ENCODE measurements at regions not wholly inside any gene's neighbourhood (a gene's known extent, or its start where the extent isn't known, plus 50 kb on each side); places are given as distances from the start of the nearest gene placed in this dataset.

DNA sequence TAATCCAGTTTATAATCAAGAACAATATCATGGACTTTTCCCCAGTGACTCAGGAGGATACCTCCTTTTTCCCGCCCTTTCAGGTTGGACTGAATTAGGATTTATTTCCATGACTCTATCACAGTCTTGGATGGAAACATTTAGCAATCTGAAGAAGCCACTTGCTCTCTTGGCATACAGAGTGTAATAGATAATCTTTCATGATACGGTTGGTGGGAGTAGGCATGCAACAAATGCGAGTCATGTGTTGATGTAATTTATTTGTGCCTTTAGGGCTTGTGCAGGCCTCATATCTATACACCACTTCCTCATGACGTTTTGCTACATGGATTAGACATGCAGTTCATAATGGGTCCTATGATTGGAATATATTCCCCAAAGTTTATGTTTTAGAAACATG lies 54.2 kb upstream of the MCTP2 start:
- DNase-seq = peak; percentile 48

DNA sequence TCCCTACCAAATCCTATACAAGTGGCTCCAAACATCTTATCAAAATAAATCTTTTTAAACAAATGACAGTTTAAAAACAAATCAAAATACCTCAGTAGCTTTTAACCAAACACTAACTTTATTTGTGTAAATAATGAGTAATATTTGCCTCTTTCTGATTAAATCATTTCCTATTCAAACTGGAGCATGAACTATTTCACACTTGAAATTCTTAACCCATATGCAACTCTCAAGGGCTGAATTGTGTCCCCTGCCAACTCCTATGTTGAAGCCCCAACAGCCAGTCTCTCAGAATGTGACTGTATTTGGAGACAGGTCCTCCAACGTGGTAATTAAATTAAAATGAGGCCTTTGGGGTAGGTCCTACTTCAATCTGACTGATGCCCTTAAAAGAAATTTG lies 55.9 kb upstream of the MCTP2 start:
- no peak for DNase-seq

DNA sequence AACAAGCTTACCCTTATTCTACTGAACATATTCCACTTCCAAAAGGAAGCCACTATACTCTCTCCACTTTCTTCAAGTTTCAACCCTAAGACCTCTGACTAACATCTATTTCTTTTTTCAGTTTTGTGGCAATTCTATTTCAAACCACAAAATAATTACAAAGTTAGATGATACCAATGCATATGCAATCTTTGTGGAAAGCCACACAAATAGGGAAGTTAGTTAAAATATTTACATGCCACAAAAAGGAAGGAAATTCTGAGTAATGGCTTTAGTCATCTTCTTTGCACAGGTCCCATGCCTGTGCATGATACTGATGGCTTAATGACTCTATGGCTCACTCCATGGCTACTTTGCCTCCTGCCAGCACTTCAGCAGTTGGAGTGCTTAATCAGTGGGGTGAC lies 57.0 kb upstream of the MCTP2 start:
- DNase-seq = peak; percentile 56

DNA sequence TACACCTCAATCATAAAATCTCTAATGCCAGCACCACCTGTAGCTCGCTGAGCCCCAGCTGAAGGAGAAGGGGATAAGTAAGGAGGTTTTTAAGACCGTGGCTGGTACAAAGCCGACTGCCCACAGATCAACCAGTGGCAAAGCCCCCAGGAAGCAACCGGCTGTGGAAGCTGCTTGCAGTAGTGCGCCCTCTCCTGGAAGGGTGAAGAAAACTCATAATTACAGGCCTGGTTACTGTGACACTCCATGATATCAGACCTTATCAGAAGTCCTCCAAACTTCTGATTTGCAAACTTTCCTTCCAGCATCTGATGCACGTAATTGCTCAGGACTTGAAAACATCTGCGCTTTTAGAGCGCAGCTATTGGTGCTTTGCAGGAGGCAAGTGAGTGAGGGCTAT lies 63.1 kb upstream of the MCTP2 start:
- peak; percentile 44 for DNase-seq

- no peak for DNase-seq
Observed at GRCh38 chr15:94164971-94165370, 66.4 kb upstream of the MCTP2 start.

DNA sequence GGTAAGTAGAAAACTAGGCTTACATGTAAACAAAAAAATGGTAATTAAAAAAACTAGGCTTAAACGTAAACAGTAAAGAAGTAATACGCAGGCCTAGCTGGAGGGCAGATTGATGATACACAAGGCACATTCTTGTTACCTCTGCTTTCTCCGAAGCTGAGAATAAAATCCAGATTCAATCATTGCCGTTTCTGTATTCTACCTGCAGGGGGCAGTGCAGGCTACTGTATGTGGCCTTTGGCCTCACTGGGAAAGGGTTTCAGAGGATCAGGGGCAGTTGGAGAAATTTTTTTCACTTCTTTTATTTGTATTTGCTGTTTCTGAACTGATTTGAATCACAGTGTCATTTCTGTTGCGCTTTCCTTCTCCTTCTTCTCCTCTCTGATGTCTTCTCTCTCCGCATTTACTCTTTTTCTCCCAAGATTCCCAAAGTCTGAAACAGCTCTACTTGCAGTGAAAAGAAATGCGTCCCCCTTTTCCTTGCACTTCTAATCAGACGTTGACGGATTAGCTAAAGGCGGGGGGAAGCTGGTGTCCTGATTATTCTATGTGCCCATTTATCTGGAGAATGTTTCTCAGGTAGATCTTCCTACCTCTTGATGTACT lies 67.1 kb upstream of the MCTP2 start:
- peak; percentile 81 for DNase-seq

DNA sequence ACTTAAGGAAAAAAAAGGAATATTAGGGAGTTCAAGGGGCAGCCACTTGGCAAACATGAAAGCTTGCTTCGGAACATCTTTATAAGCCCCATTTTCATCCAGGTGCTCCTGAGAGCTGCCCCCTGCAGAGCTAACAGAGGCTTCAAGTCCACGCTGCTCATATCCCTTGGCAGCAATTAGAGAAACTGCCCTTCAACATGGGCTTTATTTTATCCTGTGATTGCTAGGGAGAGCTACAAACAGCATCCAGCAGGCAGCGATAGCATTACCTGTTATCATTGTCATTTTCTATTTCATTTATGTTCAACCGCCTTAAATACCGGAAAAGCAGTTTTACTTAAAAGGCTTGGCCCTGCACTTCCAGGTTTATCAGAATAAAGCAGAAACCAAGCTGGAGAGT lies 68.4 kb upstream of the MCTP2 start:
- no peak for DNase-seq

DNA sequence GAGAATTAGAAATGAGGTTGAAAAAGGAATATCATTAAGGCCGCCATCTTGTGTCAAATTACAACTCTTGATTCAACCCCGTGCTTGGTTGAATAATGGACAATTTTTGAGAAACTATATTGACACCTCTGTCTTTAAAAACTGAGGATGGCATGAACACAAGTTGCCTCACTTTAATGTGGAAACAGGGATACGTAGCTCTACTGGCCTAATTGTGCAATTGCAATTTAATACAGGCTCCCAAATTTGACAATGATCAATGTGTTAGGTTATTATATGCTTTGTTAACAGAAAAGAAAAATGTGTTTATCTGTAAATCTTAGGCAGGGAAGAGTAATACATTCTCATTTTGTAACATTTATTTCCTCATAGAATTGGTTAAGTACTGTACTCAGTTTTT lies 77.1 kb upstream of the MCTP2 start:
- DNase-seq = no peak

GRCh38 chr15:94145046-94145445 lies 86.3 kb upstream of the MCTP2 start:
- no peak for DNase-seq

DNA sequence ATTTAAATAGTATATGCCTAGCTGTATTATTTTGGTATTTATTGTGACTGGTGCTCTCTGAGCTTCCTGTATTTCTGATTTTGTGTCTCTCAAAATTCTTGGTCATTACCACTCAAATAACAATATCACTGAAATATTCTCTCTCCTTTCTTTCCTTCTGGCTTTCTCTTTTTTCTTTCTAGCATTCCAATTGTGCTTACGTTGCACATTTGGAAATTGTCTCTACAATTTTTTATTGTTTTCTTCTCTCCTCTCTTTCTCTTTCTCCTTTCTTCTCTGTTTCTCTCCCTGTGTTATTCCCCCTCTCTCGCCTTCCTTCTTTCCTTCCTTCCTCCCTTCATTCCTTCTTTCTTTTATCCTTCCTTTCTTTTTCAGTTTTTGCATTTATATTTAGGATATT lies 89.6 kb upstream of the MCTP2 start:
- DNase-seq = no peak

DNA sequence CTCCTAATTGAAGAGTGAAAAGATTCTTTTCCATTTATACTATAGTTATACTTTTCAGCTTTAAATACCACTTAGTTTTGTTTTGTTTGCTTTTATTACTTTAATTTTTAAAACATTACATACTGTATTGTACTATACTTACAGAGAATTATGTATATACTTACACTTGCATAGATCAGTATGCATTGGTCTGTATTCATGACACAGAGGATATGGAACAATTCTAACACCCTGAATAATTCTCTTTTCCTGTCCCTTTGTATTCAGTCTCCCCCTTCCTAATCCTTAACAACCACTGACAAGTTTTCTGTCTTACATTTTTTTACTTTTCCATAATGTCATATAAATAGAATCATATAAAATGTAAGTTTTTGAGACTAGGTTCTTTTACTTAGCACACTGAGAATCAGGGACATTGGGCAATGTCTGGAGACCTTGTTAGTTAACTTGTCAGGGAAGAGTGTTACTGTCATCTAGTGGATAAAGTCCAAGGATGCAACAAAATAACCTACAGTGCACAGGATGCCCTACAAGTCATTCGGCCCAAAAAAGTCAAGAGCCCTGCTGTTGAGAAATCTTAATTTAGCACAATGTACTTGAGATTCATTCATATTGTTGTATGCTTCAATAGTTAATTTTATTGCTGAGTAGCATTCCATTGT lies 95.7 kb upstream of the MCTP2 start:
- no peak for DNase-seq

DNA sequence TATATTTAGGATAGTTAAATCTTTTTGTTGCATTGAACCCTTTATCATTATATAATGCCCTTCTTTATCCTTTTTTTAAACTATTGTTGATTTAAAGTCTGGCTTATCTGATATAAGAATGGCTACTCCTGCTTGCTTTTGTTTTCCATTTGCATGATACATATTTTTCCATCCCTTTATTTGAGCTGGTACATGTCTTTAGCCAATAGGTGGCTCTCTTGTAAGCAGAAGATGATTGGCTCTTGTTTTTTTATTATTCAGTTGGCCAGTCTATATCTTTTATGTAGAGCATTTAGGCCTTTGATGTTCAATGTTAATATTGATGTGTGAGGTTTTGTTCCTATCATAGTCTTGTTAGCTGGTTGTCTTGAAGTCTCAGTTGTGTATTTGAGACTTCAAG lies 99.5 kb upstream of the MCTP2 start:
- DNase-seq = no peak

DNA sequence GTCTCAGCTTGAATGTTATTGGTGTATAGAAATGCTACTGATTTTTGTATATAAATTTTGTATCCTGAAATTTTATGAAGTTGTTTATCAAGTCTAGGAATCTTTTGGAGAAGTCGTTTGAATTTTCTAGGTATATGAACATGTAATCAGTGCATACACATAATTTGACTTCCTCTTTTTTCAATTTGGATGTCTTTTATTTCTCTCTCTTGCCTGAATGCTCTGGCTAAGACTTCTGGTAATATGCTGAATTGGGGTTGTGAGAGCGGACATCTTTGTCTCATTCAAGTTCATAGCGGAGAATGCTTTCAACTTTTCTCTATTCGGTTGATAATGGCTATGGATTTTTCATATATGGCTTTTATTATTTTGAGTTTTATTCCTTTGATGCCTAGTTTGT lies 100.9 kb upstream of the MCTP2 start:
- DNase-seq = no peak

GRCh38 chr15:94127006-94127405 lies 104.4 kb upstream of the MCTP2 start:
- DNase-seq = no peak

- no peak for DNase-seq
Observed at GRCh38 chr15:94125698-94126097, 105.7 kb upstream of the MCTP2 start.

DNA sequence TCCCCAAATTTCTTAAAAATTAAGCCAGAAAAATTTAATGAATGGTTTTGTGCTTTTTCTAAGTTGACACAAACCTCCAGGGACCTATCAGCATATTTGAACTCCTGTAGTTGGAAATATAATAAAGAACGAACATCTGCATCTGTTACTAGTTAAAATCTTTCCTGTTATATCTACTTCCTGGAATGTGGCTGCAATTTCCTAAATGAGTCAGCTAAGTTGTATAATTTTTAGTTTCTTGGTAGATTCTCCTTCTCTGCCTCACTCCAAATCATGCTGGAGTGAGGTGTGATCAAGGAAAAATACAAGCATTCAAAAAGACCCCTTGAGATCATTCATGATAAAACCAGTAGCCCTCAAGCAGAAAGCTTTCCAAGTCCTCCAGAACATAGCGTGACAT lies 106.2 kb upstream of the MCTP2 start:
- no peak for DNase-seq

- DNase-seq = no peak
Observed at GRCh38 chr15:94122516-94122915, 108.8 kb upstream of the MCTP2 start.

- peak; percentile 87 for DNase-seq
Observed at GRCh38 chr15:94119923-94120775, 111.2 kb upstream of the MCTP2 start.

DNA sequence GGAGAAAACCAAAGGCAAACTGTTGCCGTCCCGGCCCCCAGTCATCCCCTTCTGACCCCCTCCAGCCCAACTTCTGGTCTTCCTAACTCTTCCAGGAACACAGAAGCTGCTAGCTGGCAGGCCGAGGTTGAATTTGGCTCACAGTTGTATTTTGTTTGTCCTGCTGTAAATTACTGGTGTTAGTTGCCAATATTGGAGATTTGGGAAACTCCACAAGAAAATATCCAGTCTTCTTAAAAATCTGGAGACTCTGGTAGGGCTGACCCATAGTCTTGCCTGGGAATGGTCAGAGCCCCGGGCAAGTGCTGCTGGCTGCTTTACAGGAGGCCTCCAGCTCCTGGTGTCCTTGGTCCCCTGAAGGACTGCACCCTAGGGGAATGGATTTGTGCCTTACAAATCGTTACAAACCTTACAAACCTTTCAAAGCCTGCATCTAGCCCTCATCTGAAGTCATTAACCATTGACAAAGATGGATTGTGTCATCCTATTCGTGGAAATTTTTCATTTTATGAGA lies 112.0 kb upstream of the MCTP2 start:
- DNase-seq = no peak

DNA sequence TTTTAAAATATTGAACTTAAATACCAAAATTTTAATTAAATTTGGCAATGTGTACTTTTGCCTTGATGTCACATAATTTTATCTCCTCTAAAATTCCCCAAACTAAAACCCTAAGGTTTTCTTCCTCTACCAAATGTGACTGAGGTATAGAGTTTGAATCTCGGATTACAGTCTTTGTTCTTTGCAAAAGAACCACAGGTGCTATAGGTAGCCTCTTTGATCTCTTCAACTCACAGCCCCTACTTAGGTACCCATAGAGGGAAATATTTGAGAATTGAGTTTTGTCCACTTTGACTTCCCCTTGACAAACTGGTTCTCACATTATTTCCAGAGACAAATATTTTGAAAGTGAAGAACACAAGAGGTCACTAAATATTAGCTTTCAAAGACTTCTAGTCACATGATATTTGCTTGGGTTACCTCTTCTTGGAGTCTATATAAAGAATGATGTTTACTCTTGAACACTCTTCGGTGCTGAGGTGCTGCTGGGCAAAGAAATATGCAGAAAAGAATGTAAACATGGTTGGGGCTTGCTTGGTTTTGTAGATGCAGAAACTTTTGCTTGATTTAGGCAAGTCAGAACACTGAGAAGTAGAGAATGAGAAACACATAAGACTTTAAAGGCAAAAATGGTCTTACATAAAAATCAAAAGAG lies 120.8 kb upstream of the MCTP2 start:
- DNase-seq = no peak

- DNase-seq = no peak
Observed at GRCh38 chr15:94107652-94108051, 123.7 kb upstream of the MCTP2 start.

- DNase-seq = no peak
Observed at GRCh38 chr15:94105760-94106159, 125.6 kb upstream of the MCTP2 start.

DNA sequence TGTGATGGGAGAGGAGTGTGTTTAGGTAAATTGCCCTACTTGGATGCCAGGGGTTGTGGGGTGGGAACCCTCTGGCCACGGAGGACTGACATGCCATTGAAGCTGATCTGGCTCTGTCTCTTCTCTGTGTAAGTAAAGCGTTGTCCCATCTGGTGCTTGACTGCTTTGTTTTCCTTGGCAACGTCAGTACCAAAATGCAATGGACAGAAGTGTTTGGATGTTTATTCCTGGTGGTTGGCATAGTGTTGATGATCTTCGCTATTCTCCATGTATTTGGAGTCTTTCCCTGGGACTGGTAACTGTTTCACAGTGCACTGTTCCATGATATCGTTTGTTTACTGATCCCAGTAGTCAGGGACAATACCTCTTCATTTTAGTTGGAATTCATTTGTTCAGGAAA lies 130.5 kb upstream of the MCTP2 start:
- no peak for DNase-seq

DNA sequence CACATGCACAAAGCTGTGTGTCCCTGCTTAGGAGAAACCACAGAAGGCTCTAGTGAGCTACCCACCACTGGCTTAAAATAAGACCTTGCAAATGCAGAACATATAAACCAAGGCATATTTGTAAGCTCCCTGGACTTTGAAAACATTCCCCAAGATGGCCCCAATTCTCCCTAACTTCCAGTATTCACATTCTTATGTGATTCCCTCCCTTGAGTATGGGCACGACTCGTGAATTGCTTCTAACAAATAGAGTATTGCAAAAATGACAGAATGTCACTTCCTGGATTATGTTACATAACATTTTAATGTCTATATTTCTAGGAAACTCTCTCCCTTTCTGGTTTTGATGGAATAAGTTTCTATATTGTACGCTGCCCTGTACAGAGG lies 131.8 kb upstream of the MCTP2 start:
- DNase-seq = no peak

Measured in hematopoietic multipotent progenitor cell treated with erythropoietin and hydrocortisone succinate and interleukin-3 and kit ligand, for 8 days (in vitro differentiated cells).